ENCODE measurements at regions not wholly inside any gene's neighbourhood (a gene's known extent, or its start where the extent isn't known, plus 50 kb on each side); places are given as distances from the start of the nearest gene placed in this dataset.

GRCh38 chr17:74032222-74032621, 171.3 kb upstream of the RPL38 start:
- no peak overlapping the region for H3K27ac ChIP-seq
- ATAC-seq (no peak), DNase-seq (no peak)
- intact Hi-C loops (cut with DNase I), result no loop called here
- no peaks in the 10 kb centered on the region for H3K4me1 ChIP-seq
- no peak for TF ChIP-seq CTCF (IDR thresholded peaks at IDR 0.05)
- H3K27me3 ChIP-seq, result peaks cover 0 to 75% (median 30%) of the 10 kb centered on the region in 7 donors
- H3K36me3 ChIP-seq, result no peaks in the 10 kb centered on the region
- H3K9me3 ChIP-seq, result no peaks in the 10 kb centered on the region
- no peak overlapping the region for H3K4me3 ChIP-seq
- WGBS, 2 donors, result 34 to 44% methylated on average over 7 of the region's 7 CpGs

GRCh38 chr17:74037320-74037719, 166.2 kb upstream of the RPL38 start:
- no peaks in the 10 kb centered on the region for H3K4me1 ChIP-seq
- H3K4me3 ChIP-seq, result no peak overlapping the region
- ATAC-seq (no peak), DNase-seq (peak in 1 of 2 donors; percentile 10)
- H3K27ac ChIP-seq, result no peak overlapping the region
- no peaks in the 10 kb centered on the region for H3K36me3 ChIP-seq
- intact Hi-C loops (cut with DNase I), result no loop called here
- 10% methylated on average over 4 of the region's 4 CpGs for WGBS, 2 donors
- peaks cover 0 to 33% (median 9%) of the 10 kb centered on the region in 7 donors for H3K27me3 ChIP-seq
- no peak for TF ChIP-seq CTCF (IDR thresholded peaks at IDR 0.05)
- H3K9me3 ChIP-seq, result no peaks in the 10 kb centered on the region

- no peak overlapping the region for H3K27ac ChIP-seq
- no peaks in the 10 kb centered on the region for H3K4me1 ChIP-seq
- H3K36me3 ChIP-seq, result no peaks in the 10 kb centered on the region
- ATAC-seq (peak in 1 of 8 donors; percentile 34), DNase-seq (no peak)
- no peaks in the 10 kb centered on the region for H3K9me3 ChIP-seq
- H3K4me3 ChIP-seq, result no peak overlapping the region
- intact Hi-C loops (cut with DNase I), result loop anchor here in 2 of 10 donors (10.0 kb wide), 2 partner anchors 55 to 65 kb away; no protein-coding TSS in a partner anchor
- TF ChIP-seq CTCF (IDR thresholded peaks at IDR 0.05), result no peak
- H3K27me3 ChIP-seq, result peaks cover 0 to 10% (median 4%) of the 10 kb centered on the region in 7 donors
- WGBS, 2 donors, result 85 to 89% methylated on average over 9 of the region's 9 CpGs
These were observed 163.2 kb upstream of the RPL38 start for GRCh38 chr17:74040291-74040690.

GRCh38 chr17:74040729-74041128, 162.7 kb upstream of the RPL38 start:
- no peak for ATAC-seq
- no peaks in the 10 kb centered on the region for H3K36me3 ChIP-seq
- WGBS, 2 donors, result 87 to 88% methylated on average over 12 of the region's 12 CpGs
- no peak overlapping the region for H3K27ac ChIP-seq
- TF ChIP-seq CTCF (IDR thresholded peaks at IDR 0.05), result no peak
- no peak overlapping the region for H3K4me3 ChIP-seq
- no peak for DNase-seq
- intact Hi-C loops (cut with DNase I), result loop anchor here in 2 of 10 donors (10.0 kb wide), 2 partner anchors 56 to 64 kb away; no protein-coding TSS in a partner anchor
- H3K27me3 ChIP-seq, result peaks cover 0 to 14% (median 0%) of the 10 kb centered on the region in 7 donors
- H3K4me1 ChIP-seq, result no peaks in the 10 kb centered on the region
- no peaks in the 10 kb centered on the region for H3K9me3 ChIP-seq
